ENCODE measurements at regions not wholly inside any gene's neighbourhood (a gene's known extent, or its start where the extent isn't known, plus 50 kb on each side); places are given as distances from the start of the nearest gene placed in this dataset.

GRCh38 chr1:29384496-29385015 lies 148.2 kb downstream of the PTPRU start:
- no peak for TF ChIP-seq CTCF (IDR thresholded peaks at IDR 0.05; ENCODE audit: low read depth, low read length, missing control alignments)
- in situ Hi-C loops (cut with HindIII; ENCODE audit: low pct_ligation_motif_present, low sequenced_read_pairs) = no loop called here
- no peaks in the 10 kb centered on the region for H3K27me3 ChIP-seq (replicated peaks)
- DNase-seq = no peak
- no peak overlapping the region for H3K4me3 ChIP-seq (ENCODE audit: low read depth, low read length)
- H3K36me3 ChIP-seq (replicated peaks) = no peaks in the 10 kb centered on the region
- no peak overlapping the region for H3K27ac ChIP-seq

GRCh38 chr1:29383746-29384371 lies 147.5 kb downstream of the PTPRU start:
- Histone ChIP-seq H3K27me3 (replicated peaks) (no peaks in the 10 kb centered on the region), H3K4me3 (ENCODE audit: low read depth, low read length) (no peak overlapping the region), H3K36me3 (replicated peaks) (no peaks in the 10 kb centered on the region), H3K27ac (no peak overlapping the region)
- no peak for TF ChIP-seq CTCF (IDR thresholded peaks at IDR 0.05; ENCODE audit: low read depth, low read length, missing control alignments)
- peak; percentile 4 for DNase-seq
- in situ Hi-C loops (cut with HindIII; ENCODE audit: low pct_ligation_motif_present, low sequenced_read_pairs) = no loop called here

- Histone ChIP-seq H3K36me3 (replicated peaks) (no peaks in the 10 kb centered on the region), H3K27me3 (replicated peaks) (no peaks in the 10 kb centered on the region), H3K27ac (no peak overlapping the region), H3K4me3 (ENCODE audit: low read depth, low read length) (no peak overlapping the region)
- in situ Hi-C loops (cut with HindIII; ENCODE audit: low pct_ligation_motif_present, low sequenced_read_pairs) = no loop called here
- TF ChIP-seq CTCF (IDR thresholded peaks at IDR 0.05; ENCODE audit: low read depth, low read length, missing control alignments) = no peak
- DNase-seq = no peak
Measured at GRCh38 chr1:29382851-29383745, 146.8 kb downstream of the PTPRU start.

- DNase-seq = no peak
- no peaks in the 10 kb centered on the region for H3K27me3 ChIP-seq (replicated peaks)
- no peak overlapping the region for H3K27ac ChIP-seq
- TF ChIP-seq CTCF (IDR thresholded peaks at IDR 0.05; ENCODE audit: low read depth, low read length, missing control alignments) = no peak
- in situ Hi-C loops (cut with HindIII; ENCODE audit: low pct_ligation_motif_present, low sequenced_read_pairs) = no loop called here
- no peak overlapping the region for H3K4me3 ChIP-seq (ENCODE audit: low read depth, low read length)
- H3K36me3 ChIP-seq (replicated peaks) = no peaks in the 10 kb centered on the region
Measured at GRCh38 chr1:29381426-29381825, 145.1 kb downstream of the PTPRU start.

GRCh38 chr1:29380532-29380931 lies 144.2 kb downstream of the PTPRU start:
- no peaks in the 10 kb centered on the region for H3K27me3 ChIP-seq (replicated peaks)
- no peak overlapping the region for H3K27ac ChIP-seq
- no peaks in the 10 kb centered on the region for H3K36me3 ChIP-seq (replicated peaks)
- TF ChIP-seq CTCF (IDR thresholded peaks at IDR 0.05; ENCODE audit: low read depth, low read length, missing control alignments) = no peak
- H3K4me3 ChIP-seq (ENCODE audit: low read depth, low read length) = no peak overlapping the region
- in situ Hi-C loops (cut with HindIII; ENCODE audit: low pct_ligation_motif_present, low sequenced_read_pairs) = no loop called here
- DNase-seq = no peak
